HG03139 (cell line): ENCODE measurements at regions not wholly inside any gene's neighbourhood (a gene's known extent, or its start where the extent isn't known, plus 50 kb on each side); places are given as distances from the start of the nearest gene placed in this dataset.
"Not testable (repeated sequence)": the region's sequence is repeated elsewhere in the genome, so short reads cannot be mapped to it uniquely, and the experiment has no call there.

Experiments used
- ATAC-seq: cut with Tn5 transposase; IDR thresholded peaks from one replicate; pipeline ENCODE4 v1.9.1; 2021; ENCODE audit not compliant: unreplicated experiment

- no peak for ATAC-seq
These were observed 293.1 kb downstream of the RPAP3 start for GRCh38 chr12:47412601-47413236.

DNA sequence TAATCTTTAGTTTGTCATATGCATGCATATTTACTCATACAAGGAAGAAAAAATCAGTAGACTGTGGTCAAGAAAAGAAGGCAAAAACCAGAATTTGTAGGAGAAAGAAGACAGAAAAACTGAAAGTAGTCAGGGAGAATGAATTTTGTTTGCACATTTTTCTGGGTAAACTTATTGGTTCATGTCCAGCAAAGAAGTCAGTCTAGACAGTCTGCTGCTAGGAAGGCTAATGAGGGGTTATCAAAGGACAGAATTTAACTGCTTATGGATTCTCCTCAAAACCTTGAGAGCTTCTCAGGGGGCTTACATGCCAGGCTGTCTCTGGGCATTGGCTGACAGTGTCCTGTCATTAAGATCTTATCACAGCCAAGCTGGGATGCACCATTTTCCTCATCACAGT lies 293.9 kb downstream of the RPAP3 start:
- ATAC-seq = no peak

DNA sequence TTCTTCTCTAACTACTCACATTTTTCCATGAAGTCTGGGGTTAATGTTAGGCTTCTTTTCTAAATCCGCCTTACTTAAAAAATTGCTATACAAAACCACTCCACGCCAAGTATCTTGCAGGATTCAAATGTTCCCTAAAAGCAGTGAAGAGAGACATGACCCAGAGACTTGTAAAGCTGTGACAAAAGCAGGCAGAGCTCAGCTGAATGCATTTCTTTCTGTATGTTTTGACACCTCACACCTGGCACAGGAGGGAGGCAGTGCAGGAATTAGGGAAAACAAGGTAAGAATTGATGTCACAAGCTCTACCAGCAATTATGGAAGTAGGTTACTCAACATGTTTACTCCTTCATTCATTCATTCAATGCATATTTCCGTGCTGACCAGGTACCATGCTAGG lies 295.0 kb downstream of the RPAP3 start:
- no peak for ATAC-seq

- ATAC-seq = no peak
These were observed 295.4 kb downstream of the RPAP3 start for GRCh38 chr12:47410383-47410782.

DNA sequence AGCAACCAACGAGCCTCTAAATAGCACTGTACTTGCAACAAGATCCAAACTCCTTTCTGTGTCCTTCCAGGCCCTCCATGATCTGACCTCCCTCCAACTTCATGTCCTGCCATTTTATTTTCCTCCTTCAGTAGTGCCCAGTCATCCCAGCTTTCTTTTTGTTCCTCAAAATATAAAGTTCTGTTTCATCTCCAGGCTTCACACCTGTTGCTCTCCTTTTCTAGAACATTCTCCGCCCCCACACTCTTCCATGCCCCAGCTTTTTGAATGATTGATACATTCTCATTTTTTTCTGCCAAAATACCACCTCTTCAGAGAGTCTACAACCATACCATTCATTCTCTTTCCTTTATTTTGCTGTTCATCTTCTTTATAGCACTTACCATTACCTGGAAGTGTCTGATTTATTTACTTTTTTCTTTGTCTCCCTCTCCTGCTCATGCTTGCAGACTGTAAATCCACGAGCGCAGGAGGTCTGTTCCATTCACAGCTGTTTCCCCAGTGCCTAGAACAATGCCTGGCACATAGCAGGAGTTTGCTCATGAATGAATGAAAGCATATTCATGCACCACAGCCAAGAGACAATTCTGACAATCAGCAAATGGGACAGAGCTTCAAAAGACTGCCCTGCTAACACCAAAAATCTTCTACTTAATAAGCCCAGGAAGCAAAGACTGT lies 296.4 kb downstream of the RPAP3 start:
- ATAC-seq = no peak

DNA sequence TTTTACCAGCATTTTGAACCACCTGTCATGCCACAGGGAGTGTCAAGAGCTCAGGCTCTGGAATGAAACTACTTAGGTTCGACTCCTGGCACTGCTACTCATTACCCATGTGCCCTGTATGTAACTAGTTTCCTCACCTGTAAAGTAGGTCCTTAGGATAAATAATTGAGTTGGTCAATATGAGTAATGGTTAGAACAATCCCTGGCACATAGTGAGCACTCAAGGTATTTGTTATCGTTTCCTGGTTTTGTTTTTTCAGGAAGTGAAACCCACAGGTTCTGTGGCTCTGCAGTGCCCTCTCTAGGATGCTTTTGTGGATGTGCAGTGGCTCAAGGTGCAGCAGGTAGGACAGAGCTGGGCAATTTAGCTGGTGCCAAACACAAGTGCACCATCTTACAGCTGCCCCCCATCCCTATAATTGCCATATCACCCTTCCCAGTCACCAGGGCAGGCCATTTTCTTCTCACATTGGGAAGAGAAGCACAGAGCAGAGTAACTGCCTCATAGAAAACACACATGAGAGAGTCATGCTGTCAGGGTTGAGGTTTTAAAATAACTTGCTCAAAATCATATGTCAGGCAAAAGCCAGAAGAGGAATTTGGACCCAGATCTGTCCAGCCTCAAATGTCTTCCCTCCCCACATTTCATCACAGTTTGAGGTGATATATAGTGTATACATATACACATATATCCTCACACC lies 297.5 kb downstream of the RPAP3 start:
- ATAC-seq = peak; percentile 91

DNA sequence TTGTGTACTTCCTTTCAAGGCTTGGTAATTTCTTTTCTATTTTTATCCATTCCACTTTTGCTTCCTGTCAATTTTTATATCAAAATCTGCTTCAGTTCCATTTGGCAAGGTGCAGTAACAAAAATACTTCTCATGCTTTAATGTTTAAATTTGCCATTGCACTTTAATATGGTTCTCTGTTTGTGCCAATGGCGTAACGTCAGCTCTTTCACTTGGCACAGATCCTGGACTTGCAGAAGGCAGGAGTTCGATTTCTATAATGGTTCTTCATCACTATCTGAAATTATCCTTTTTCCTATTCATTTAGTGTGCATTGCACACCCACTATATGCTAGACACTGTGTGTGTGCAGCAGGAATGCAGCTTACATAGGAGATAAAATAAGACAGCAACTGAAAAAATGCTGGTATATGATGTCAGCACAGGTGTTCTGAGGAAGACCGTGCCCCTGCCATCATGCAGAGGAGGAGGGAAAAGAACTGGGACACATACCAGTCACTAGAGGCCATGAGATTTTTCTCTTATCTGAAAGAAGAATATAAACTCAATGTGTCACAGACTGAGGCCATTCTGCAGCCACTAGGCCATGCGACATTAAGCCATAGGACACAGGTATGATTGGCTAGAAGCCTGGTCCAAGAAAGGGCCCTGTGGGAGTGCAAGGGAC lies 298.2 kb downstream of the RPAP3 start:
- ATAC-seq = peak; percentile 10

DNA sequence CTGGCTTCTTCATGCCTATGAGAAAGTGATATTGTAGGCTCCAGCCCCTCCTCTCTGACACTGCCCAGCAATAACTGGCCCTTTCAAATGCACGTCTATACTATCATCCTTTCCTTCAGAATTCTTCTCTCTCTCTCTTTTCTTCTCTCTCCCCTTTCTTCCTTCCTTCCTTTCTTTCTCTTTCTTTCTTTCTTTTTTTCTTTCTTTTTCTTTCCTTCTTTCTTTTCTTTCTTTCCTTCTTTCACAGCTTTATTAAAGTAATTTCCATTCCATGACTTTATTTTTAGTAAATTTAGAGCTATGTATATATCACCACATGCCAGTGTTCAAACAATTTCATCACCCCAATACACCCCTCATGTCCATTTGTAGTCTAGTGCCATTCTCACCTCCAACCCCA lies 302.1 kb downstream of the RPAP3 start:
- ATAC-seq = no peak

GRCh38 chr12:47401196-47401595 lies 304.6 kb downstream of the RPAP3 start:
- ATAC-seq = not testable (repeated sequence)

- no peak for ATAC-seq
These were observed 305.6 kb downstream of the RPAP3 start for GRCh38 chr12:47400266-47400665.

GRCh38 chr12:47397664-47398281 lies 308.1 kb downstream of the RPAP3 start:
- peak; percentile 54 for ATAC-seq

GRCh38 chr12:47396902-47397663 lies 308.7 kb downstream of the RPAP3 start:
- ATAC-seq = no peak

GRCh38 chr12:47394070-47394469 lies 311.8 kb downstream of the RPAP3 start:
- no peak for ATAC-seq

GRCh38 chr12:47393403-47393790 lies 312.4 kb downstream of the RPAP3 start:
- no peak for ATAC-seq

DNA sequence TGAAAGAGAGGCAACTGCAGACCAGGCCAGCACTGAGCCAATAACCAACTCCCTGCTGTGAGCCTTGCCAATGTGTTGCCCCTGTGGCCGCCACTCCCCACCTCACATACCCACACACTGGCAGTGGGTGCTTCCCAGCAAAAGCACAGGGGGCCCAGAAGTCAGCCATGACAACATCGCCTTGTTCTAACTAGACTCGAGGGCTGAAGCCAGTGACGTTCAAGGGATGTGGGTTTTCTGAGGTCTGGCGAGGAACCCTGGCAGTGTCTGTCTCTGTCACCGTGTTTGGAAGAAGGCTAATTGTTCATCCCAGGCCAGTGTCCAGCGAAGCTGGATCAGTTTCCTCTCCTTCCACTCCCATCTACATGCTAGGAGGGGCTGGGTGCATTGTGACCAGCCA lies 311.8 kb upstream of the AMIGO2 start:
- ATAC-seq = no peak

- no peak for ATAC-seq
These were observed 309.0 kb upstream of the AMIGO2 start for GRCh38 chr12:47388712-47389111.

DNA sequence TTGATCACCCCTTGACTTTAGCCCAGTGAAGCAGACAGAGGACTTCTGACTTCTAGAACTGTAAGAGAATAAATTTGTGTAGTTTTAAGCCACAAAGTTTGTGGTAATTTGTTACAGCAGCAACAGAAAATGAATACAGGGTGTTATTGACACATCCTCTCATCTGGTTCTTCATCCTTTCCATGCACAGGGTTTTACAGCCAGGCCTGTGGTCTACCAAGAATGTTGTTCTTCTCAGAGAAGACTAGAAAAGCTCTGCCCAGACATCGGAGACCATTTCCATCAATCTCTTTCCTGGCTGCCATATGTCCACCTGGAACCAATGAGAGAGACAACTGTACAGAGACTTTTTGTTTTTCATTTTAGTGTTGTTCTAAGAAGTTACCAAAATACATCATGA lies 308.2 kb upstream of the AMIGO2 start:
- no peak for ATAC-seq

DNA sequence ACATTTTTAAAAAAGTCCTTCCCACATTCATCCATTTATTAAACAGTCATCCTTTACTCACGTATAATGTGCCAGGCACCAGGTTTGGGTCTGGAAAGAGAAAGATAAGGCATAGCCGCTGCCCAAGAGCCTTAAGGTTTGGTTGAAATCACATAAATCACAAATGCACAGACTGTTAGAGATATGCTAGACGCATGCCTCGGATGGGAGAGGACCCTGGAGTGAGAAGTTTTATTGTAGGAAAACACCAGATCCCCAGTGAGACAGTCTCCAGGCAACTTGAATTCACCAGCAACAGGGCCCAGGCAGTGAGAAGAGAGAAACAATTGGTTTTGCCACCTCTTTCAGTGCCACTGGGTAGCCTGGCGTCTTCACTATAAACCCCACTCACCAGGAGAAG lies 305.9 kb upstream of the AMIGO2 start:
- ATAC-seq = no peak

GRCh38 chr12:47383942-47384341 lies 304.2 kb upstream of the AMIGO2 start:
- ATAC-seq = no peak

GRCh38 chr12:47382305-47382704 lies 302.5 kb upstream of the AMIGO2 start:
- no peak for ATAC-seq

DNA sequence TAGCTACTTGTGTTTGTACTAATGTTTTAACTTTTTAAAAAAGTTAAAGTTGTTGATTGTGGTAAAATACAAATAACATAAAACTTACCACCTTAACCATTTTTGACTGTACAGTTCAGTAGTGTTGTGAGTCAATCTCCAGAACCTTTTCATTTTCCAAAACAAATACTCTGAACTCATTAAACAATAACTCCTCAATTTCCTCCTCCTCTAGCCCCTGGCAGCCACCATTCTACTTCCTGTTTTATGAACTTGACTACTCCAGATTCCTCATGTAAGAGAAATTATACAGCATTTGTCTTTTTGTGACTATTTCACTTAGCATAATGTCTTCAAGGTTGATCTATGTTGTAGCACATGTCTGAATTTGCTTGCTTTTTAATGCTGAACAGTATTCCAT lies 299.1 kb upstream of the AMIGO2 start:
- ATAC-seq = no peak
